ENCODE measurements at regions not wholly inside any gene's neighbourhood (a gene's known extent, or its start where the extent isn't known, plus 50 kb on each side); places are given as distances from the start of the nearest gene placed in this dataset.

DNA sequence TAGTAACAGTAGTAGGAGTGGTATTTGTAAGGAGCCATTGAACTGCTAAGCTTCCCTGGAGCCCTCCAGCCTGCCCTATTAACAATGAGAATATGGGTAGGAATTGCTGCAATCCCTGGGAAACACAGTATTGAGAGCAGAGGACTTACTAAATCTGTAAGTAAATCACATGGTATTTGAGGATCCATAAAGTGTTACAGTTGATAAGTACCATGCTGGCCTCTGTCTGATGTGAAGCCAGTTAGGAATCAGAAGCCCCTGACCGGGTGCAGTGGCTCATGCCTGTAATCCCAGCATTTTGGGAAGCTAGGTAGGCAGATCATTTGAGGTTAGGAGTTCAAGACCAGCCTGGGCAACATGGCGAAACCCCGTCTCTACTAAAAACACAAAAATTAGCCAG, 224.6 kb downstream of the C1D start:
- no peak for DNase-seq (ENCODE audit: low spot score)

DNA sequence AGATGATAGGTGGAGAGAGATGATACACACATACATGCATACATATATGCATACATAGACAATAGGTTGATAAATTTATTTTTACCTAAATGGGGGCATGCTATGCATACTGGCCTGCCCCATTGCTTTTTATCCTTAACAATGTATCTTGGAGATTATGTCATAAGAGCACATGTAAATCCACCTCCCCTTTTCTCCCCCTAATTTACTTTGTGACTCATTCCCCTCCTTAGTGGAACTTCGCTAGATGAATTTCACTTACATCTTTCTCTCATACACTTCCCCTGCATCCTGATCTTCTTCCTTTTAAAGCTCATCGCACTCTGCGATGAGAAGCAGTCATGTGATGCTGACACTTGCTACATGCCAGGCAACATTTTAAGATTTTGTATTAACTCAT, 223.6 kb downstream of the C1D start:
- DNase-seq (ENCODE audit: low spot score), result no peak

DNA sequence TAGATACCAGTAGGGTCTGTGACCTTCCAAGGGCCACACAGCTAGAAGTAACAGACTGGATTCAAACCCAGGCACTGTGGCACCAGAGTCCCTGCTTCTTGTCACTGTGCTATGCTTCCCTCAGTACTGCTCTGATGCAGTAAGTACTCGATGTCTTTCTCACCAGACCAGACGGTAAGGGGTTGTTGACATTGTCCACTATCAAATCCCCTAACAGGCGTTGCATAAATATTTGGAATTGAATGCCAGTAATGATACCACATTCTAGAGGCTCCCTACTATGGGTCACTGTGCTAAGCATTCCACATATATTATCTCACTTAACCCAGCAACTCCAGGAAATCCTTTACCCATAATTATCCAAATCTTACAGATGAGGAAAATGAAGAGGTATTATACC, 223.1 kb downstream of the C1D start:
- no peak for DNase-seq (ENCODE audit: low spot score)

DNA sequence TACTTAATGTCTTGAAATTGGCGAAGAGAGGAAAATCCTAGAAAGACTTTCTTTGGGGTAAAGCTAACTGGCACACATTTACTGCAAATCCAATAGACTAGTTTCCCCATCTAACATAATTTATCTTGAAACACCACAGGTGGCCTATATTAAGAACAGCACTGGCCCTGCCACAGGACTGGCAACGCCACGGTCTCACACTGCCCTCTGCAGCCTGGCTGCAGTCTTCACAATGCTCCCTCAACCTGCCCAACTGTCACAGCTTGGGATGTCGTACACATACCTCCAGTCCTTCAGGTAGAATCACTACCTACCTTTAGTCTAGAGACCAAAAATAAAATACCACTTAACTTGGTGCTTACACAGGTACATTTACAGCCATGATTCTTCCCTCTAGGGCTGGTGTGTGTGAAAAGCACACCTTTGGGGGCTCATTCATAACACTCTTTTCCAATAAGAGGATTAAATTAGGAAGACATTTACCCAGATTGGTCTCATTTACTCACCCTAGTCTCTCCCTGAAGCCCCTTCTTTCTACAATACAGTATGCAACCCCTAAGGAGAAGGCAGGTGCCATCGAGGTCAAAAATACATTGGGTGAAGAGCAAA, 222.2 kb downstream of the C1D start:
- DNase-seq (ENCODE audit: low spot score), result peak; percentile 81

DNA sequence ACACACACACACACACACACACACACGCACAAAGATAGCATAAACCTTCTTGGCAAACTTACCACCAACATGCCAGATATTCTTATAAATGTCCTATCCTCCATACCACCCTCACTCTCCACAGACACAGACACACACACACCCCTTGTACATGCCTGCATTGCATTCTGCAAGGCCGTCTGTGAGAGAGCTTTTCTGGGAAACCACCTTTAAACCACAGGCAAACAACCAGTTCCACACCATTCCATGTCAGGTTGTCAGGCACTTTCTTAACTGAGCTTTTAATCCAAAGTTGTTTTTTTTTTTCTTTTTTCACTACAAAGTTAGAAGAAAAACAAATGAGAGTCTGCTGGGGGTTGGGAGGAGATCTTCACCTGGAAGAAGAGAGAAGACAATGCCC, 221.1 kb downstream of the C1D start:
- DNase-seq (ENCODE audit: low spot score), result no peak

DNA sequence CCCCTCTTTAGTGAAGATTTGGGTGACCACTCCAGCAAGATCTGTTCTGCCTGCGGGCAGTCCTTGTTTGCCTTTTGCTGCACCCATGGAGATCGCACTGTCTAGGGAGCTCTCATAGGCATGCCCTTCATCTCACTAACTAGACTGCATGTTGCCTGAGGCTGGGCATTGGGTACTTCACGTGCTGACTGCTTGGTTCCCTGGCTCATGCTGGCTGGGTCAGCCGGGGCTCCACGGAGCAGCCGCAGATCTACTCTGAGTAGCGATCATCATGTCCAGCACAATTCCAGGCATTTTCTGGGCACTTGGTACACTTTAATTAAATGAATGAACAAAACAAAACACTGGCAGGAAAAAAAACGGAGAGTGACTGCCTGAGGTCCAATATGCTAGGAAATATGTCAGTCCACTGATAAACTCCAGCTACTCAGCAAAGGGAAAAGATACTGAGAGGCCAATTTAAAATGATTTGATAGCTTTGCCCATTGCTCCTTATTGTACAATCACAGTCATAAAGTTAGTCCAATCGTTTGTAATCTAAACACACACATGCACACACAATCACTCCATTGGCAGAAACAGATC, 220.3 kb downstream of the C1D start:
- DNase-seq (ENCODE audit: low spot score), result no peak

DNA sequence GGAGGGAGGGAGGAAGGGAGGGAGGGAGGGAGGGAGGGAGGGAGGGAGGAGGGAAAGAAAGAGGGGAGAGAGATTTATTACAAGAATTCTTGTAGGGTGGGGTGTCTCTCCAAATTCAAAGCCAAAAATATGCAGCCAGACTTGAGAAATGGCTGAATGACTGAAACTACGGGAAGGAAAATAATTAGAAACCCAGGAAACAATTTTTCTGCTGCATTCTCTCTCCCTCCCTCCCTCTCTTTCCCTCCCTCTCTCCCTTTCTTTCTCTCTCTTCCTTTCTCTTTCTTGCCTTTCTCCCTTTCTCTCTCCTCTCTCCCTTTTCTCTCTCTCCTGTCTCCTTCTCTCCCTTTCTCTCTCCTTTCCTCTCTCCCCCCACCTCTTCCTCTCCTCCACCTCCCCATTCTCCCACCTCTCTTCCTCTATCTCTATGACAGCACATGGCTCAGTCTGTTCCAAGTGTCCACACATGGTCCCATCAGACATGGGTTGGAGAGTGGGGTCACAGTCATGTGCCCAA, 218.7 kb downstream of the C1D start:
- no peak for DNase-seq (ENCODE audit: low spot score)

DNA sequence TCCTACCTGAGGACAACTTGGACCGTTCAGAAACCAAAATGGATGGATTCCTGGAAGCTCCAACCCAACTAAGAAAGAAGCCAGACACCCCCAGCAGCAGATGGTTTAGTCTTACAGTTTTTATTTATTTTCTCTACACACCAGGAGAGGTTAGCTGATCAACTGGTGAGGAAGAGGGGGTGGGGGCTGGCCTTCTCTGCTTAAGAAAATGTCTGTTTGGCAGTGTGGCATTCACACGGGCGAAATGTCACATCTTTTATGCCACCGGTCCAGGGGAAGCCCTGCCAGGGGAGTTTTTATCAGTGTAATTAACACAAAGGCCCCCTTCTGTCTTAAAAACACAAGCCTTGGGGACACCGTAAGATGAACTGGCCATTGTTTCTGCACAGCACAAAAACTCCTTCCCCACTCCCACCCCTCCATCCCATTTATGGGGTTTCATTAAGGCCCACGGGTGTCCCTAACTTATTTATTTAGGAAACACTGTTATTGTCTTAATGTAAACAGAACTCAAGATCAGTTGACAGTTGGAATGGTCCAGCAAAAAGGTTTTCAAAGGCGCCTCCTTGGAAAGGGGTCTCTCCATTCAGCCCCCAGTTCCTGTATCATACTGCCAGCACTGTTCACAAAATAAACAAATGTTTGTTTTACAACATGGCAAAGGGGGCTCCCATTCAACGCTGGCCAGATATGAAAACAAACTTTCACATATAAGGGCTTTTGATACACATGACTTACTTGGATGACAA, 217.0 kb downstream of the C1D start:
- no peak for DNase-seq (ENCODE audit: low spot score)

DNA sequence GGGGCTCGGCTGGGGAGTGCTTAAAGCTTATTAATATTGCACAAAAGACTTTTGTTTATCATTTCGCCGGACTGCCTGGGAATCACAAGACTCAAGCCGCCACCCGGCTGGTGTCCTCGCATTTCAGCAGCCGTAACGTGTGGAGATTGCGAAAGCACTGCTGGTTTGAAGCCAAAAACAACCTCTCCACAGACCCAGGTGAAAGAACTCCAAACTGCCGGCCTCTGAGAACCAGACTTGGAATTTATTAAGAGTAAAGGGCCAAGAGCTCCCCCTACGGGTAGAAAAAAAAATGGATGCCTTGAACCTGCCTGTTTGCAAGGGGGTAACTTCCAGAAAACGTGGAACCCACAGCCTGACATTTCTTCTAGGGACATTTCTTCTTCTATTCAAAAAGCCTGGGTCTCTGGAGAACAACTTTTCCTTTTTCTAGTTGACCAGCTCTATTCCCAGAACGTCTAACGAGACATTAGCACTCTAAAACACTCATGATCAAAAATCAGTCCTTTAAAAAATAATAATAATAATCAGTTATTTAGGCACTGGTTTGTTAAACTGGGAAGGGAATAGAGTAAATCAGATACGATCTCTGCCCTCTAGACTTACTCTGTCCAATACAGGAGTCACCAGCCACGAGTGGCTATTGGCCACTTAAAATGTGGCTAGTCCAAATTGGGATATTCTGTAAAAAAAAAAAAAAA, 216.3 kb downstream of the C1D start:
- DNase-seq (ENCODE audit: low spot score), result peak; percentile 56

DNA sequence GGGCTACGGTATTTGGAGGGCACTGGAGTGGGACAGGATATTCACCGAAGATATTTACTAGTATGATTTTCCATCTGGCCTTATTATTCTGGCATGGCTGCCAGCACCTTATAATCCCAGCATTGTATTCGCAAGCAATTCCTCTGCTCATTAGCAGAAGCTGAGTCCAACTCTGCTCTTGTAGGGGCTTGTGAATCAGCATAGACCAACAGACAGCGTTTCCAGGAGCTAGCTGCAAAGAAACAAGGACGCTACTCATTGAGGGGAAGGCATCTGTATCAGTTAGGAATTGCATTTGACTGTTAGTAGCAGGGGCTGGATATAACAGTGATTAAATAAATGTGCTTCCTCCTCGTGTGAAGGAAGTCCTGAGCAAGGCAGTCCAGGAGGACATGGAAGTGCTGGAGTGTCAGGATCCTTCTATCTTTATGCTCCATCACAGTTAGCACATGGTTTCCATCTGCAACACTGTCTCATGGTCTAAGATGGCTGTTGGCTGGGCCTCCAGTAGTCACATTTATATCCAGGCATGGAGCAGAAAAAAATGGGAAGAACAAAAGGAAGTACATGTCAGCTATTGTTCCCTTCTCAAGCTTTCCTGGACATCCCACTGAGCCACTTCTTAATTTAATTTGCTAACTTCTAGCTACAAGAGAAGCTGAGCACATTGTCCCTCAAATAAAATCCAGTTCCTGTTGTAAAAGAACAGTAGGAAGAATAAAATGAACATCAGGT, 214.1 kb downstream of the C1D start:
- DNase-seq (ENCODE audit: low spot score), result peak; percentile 45

DNA sequence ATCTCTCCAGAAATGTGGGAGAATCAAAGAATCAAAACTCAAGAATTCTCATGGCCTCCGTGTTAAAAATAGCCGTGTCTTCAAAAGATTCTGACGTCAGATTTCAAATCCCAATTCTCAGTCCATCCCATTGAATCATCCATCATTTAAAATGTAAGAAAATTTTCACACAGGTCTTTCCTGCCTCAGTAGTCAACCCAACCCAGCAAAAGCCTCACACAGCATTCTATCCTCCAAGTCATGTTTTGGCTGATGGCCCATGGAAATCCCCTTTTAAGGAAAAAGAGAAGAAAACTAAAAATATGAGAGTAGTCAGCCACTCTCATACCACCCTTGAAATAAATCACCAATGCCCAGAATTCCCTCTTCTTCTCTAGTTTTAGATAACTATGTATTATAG, 211.8 kb downstream of the C1D start:
- no peak for DNase-seq (ENCODE audit: low spot score)

DNA sequence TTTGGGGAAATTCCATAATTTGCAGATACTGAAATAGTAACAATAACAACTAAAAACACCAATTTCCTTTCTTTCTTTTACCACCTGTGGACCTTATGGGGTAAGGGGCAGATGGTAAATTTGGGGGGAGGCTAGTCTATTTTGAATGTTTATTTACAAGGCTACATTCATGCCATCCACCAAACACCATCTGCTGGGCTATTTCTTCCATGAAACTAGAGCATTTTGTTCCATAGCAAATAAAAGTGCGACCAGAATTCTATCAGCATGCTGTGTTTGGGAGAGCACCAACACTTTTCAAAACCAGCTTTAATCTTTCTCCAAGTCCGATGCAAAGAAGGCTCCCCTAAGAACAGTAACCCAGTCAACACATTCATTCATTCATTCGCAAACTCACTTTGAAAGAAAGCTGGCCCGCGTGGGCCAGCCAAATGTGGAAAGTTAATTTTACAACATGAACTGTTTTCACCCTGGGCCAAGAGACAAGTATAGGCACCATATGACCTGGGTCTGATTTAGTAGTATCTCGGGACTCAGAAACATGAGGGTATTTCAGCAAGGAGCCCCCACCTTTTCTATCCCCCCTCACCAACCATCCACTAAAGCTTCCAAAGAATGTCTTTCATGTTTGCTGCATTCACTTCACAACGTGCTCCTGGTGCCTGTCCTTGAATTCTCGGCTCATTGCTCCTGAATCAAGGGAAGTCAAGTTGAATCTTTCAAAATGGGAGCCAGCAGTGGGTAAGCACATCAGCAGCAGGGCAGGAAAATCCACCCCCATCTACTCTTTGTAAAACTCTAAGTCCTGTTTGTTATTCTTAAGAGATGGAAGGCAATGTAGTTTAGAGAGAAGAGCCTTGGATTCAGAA, 210.6 kb downstream of the C1D start:
- DNase-seq (ENCODE audit: low spot score), result peak; percentile 14

DNA sequence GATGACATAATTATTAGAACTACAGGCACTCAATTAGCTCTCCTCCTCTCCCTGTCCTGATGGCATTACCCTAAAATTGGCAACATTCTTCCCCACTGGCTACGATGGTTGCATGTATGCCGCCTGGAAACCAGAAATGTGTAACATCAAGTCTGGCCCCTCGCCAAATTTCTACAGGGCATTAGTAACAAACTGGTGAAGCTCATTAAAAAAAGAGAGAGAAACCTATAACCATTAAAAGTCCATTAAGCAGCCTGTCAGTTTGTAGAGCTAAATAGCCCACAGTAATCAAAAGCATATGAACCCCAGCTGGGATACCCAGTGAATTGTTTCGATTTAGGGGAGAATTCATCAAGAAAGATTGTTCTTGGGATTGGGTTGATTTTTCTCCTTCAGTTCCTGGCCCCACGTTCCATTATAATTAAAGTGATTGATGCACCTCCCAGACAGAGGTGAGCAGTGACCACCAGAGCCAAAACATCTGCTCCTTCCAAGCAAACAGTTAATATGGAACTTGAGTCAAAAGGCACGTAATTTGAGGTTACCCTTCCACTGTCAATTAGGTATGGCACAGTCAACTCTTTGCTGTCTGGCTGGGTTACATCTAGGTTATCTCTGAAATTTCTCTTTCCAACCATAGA, 208.6 kb downstream of the C1D start:
- DNase-seq (ENCODE audit: low spot score), result no peak

DNA sequence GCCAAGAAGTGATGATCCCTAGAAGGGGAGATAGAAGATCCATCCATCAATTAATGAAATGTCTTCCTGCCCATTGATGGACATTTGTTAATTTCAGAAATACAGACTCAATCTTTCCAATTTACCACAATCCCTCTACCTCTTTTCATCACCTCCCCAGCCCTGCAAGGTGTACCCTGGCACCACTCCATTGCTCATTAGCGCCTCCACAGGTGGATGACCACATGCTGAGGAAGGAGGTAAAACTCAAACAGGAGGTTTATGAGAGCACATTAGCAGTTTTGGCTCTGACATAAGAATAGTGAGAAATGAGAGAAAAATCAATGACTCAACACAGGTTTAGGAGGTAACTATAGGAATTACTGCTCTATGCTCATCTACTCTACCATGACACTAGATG, 208.0 kb downstream of the C1D start:
- no peak for DNase-seq (ENCODE audit: low spot score)

DNA sequence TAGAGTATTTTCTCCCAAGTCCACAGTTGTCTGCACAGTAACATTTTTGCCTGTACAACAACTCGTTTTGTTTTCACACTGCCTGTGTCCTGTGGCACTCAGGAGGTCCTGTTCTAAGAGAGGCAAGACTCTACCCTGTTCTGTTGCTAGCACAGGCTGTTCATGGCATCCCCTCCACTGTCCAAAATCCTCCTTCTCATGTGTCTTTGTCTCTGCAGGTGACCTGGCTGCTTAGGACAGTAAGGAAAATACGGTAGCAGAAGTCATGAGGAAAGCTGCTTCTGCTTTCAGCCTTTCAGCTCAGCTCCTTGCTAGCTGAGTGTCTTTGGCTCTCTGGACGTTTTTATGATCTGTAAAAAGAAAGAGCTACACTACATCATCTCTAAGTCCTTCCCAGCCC, 205.9 kb downstream of the C1D start:
- no peak for DNase-seq (ENCODE audit: low spot score)

DNA sequence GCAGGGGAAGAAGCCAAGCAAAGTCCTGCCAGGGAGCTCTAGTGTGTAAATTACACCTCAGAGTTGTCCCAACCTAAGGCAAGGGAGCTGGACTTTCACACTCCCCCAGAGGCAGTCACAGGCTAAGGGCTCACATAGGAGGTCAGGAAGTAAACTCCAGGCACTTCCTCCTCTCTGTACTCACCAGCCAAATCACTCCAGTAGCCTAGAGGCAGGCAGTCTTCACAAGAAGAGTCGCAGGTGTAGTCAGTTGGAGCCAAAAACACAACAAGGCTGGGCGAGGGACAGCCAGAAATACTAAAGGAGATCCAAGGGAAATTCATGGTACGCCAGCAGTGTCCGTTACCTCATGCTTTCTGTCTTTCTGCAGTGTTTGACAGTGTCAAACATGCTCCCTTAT, 205.0 kb downstream of the C1D start:
- DNase-seq (ENCODE audit: low spot score), result no peak

DNA sequence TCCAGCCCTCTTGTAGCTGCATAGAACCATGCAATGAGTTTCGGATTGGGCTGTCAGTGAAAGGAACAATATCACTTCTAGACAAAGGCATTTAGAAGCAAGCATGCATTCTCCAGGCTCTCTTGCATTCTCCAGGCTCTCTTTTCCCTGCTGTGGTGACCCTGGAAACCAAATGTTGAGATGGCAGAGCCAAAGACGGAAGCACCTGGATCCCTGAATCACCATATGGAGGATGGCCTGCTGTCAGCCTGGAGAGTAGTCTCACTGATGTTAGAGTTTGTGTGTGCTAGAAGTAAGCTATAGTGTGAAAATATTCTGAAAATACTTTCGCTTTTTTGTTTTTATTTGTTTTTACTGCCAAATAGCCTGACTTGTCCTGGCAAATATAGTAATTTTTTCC, 203.9 kb downstream of the C1D start:
- no peak for DNase-seq (ENCODE audit: low spot score)

DNA sequence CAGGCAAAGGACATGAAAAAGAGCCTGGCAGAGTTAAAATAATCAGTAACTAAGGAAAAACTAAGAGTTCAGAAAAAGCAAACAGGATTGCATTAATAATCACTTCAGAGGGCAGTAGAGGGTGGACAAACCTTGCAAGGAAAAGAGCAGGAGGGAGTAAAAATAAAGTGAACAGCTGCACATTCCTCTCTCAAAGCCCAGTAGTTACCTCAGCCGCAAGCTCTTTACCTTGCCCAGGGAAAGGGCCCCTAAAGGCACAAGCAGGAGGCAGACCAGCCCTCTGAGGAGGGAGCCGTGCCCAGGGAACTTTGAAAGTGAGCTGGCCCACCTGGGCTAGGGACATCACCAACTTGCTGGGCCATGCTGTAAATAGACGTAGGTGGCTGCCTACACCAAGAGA, 196.9 kb downstream of the C1D start:
- DNase-seq (ENCODE audit: low spot score), result no peak

DNA sequence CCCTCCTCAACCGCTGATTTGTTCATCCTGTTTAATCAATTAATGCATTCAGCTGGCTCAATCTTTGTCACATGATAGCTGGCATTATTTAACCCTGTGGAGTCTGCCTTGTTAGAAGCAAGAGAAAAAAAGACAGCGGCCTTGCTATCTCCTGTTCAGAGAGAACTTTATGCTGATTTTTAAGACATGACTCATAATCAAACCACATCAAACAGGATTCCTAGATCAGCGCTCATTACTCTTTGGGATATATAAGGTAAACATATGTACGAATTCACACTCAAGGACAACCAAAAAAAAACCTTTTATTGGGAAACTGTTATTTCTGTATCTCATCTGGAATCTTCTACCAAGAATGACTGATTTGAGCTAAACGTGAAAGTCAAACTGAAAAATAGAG, 195.1 kb downstream of the C1D start:
- DNase-seq (ENCODE audit: low spot score), result no peak

DNA sequence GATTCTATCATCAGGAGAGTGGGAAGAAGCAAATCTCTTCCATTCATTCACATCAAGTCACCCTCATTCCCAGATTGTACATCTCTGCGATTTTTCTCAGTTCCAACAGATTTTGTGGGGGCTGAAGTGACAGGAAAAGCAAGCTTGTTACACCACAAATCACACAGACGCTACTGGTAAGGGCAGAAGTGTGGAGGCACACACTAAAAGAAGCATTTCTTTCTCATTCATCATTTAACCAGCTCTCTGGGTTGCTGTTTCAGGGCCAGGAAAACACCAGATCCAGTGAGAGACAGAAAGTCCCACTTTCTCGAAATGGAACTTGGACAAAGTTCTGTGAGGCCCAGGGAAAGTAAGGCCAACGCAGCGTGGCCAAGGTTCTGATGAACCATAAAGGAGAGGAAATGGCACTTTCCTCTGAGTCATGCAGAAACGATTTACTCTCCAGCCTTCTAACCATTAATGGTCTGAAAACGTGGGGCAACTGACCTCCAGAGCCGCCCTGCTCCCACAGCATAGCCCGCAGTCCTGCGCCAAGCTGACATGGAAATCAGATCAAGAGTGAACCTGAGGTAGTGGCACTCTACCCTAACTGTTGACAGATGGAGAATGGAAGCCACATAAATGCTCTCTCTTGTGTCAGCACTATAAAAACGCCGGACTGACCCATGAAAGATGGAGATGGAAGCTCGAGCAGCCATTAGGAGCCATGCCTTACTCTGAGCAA, 191.0 kb downstream of the C1D start:
- peak; percentile 68 for DNase-seq (ENCODE audit: low spot score)

All from Ammon's horn (tissue), 1 donor.